Gastroesophageal sphincter (tissue), 2 donors: ENCODE measurements at regions not wholly inside any gene's neighbourhood (a gene's known extent, or its start where the extent isn't known, plus 50 kb on each side); places are given as distances from the start of the nearest gene placed in this dataset.

Experiments used
- EP300 ChIP-seq: sonication (generic); formaldehyde crosslinking; IDR thresholded peaks from one replicate; pipeline ENCODE4 v1.6.1; 2017; ENCODE audit warnings: antibody characterized with exemption, mild to moderate bottlenecking
- POLR2A ChIP-seq, 2 donors: fragments of 450-650 bp; IDR thresholded peaks; one replicate each; pipeline ENCODE4 v1.6.1; 2017; ENCODE audit warnings: antibody characterized with exemption in 2 of 2, mild to moderate bottlenecking in 2 of 2, moderate library complexity in 1 of 2

- TF ChIP-seq POLR2A (IDR thresholded peaks at IDR 0.05), result no peak
- TF ChIP-seq EP300, result no peak
These were observed 338.8 kb upstream of the DNAJC19 start for GRCh38 chr3:181328346-181328745.
